RWPE1 (cell line): ENCODE measurements at regions not wholly inside any gene's neighbourhood (a gene's known extent, or its start where the extent isn't known, plus 50 kb on each side); places are given as distances from the start of the nearest gene placed in this dataset.

Source experiments
- CTCF ChIA-PET: fragments of 350-600 bp; sonication (Branson Sonifier 250); formaldehyde crosslinking; extraction: SDS; loops from one replicate; lab custom pipeline; 2021; lab: Yijun Ruan, JAX
- POLR2A ChIA-PET: fragments of 400-600 bp; formaldehyde crosslinking; extraction: SDS; loops from one replicate; lab custom pipeline; 2020; ENCODE audit warnings: antibody characterized with exemption; ENCODE audit not compliant: low non-redundant PET; lab: Yijun Ruan, JAX
- DNase-seq: peaks from one replicate; pipeline ENCODE4 v3.0.0; 2012; ENCODE audit warnings: low spot score
- H3K27ac ChIP-seq: fragments of 450-650 bp; 2 replicates; pipeline ENCODE4 v1.5.1; 2017
- CTCF ChIP-seq: fragments of 450-650 bp; conservative IDR thresholded peaks from 2 replicates; pipeline ENCODE4 v1.5.1; 2017; ENCODE audit warnings: low read depth, mild to moderate bottlenecking

DNA sequence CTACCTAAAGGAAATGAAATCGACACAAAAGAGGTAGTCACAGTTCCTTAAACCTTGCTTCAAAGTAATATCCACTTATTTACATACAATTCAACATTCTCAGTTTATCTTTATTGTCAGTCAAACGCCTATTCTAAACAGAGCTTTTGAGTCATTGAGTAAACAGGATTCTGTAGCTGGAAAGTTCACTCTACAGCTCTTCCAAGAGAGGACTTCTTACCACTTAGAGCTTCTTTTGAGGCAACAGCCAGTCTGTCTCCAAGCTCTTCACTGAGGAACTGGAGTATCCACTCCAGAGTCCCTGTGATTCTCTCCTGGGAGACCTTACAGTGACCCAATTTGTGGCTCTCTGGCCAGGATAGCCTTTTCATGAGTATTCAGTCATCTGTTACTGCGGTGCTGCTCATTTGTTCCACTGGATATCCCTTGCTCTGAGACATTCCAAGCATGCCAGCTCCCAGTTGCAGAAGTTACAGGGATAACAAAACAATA lies 210.9 kb upstream of the OSR1 start:
- no peak for TF ChIP-seq CTCF
- DNase-seq: no peak
- no peak overlapping the region for H3K27ac ChIP-seq
- POLR2A ChIA-PET: no interaction called here
- CTCF ChIA-PET: no interaction called here

DNA sequence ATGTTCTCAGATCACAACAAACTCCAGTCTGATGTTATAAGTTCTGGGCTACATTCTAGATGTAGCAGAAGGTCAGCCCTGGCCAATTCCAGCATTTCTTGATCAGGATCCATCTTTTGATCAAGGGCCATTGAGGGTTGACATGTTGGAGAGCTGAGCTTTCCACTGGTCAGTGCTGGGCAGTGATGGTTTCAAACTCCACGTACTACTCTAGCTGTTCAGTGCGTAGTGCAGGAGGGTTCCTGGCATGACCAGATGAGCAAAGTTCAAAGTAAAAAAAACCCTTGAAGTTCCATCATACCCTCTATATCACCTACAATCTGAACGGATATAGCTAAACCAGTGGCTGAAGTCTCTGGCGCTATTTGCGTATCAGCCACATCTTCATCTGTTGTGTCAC lies 210.4 kb upstream of the OSR1 start:
- no peak for TF ChIP-seq CTCF
- ChIA-PET CTCF (no interaction called here), POLR2A (no interaction called here)
- DNase-seq: no peak
- H3K27ac ChIP-seq: no peak overlapping the region

DNA sequence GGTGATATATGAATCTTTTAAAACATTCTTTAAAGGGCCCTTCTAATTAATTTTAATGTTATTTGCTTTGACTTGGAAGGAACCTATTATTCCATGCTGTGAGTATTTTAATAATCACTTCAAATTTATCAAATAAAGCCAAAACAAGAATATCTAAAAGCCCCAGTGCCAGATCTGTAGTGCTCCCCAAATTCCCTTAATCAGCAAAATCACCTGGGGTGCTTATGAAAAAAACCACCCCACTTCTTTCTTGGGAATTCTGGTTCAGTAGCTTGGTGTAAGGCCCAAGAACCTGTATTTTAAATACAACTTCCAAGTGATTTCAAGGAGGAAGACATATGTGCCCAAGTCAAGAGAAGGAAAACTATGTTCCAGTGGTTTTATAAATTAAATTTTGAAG lies 202.4 kb upstream of the OSR1 start:
- TF ChIP-seq CTCF: no peak
- no peak for DNase-seq
- no peak overlapping the region for H3K27ac ChIP-seq
- ChIA-PET POLR2A (no interaction called here), CTCF (no interaction called here)

DNA sequence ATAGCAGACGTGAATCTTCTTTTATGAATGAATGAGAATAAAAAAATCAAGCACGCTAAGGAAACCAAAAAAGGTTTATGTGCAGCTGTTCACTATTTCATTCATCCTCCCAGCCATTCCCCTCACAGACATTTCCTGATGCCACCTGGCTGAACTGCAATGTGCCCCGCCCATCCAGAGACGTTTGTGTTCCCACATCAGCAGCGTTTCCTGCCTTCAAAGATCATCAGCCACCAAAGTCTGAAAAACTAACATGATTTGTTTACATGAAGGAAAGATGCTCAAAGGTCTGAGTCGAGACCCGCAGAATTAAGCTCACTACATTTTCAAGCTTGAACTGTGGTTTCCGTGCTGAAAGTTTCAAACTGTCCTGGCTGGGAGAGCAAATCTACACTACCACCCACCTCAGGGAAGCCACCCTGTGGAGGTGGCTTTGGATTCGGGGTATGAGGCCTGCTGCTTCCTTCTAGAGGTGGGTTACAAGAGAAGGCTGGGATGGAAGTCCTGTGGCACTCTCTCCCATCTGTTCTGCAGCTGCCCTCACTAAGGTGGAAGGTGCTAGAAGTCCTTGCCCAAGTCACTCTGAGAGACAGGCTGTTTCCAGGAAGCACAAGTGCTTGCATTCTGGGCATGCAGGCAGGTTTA lies 201.3 kb upstream of the OSR1 start:
- ChIA-PET POLR2A (no interaction called here), CTCF (interaction anchor here (1.1 kb wide), 1 partner anchor 12 kb away, joined by 3 read pairs; no protein-coding TSS in a partner anchor)
- H3K27ac ChIP-seq: no peak overlapping the region
- no peak for DNase-seq
- TF ChIP-seq CTCF: no peak

DNA sequence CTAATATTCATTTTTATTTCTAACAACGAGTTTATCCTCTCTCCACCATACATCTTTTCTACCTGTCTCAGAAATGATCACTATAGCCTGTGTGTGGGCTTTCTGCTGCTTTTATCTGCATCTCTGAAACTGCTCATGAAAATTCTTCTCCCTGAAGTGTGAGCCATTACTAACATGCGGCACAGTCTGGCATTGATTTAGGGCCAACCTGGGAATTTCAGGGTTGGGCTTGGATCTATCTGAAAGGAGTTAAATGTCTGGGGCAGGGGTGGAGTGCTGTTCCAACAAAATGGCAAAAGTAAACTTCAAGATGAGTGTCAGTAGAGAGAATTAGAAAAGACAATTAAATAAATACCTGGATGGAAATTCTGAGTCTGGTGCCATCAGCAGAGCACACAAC lies 198.2 kb upstream of the OSR1 start:
- TF ChIP-seq CTCF: no peak
- no peak for DNase-seq
- H3K27ac ChIP-seq: no peak overlapping the region
- ChIA-PET CTCF (no interaction called here), POLR2A (no interaction called here)

- ChIA-PET CTCF (interaction anchor here (0.6 kb wide), 1 partner anchor 226 kb away, joined by 3 read pairs; no protein-coding TSS in a partner anchor), POLR2A (no interaction called here)
- no peak for TF ChIP-seq CTCF
- no peak for DNase-seq
- no peak overlapping the region for H3K27ac ChIP-seq
Measured at GRCh38 chr2:19554520-19554919, 196.1 kb upstream of the OSR1 start.
